ENCODE measurements at regions not wholly inside any gene's neighbourhood (a gene's known extent, or its start where the extent isn't known, plus 50 kb on each side); places are given as distances from the start of the nearest gene placed in this dataset.
"Not testable (repeated sequence)": the region's sequence is repeated elsewhere in the genome, so short reads cannot be mapped to it uniquely, and the experiment has no call there.

- ATAC-seq = no peak
- Mint-ChIP-seq H3K36me3 (ENCODE audit: insufficient read depth) (peaks cover 11% of the 10 kb centered on the region), H3K9me3 (no peaks in the 10 kb centered on the region), H3K27me3 (ENCODE audit: low read depth) (no peaks in the 10 kb centered on the region), H3K4me1 (ENCODE audit: low read depth) (peaks cover 20% of the 10 kb centered on the region), H3K4me3 (no peak overlapping the region)
- DNase-seq = no peak
Measured at GRCh38 chr6:131427434-131428058, 145.5 kb upstream of the ARG1 start.

DNA sequence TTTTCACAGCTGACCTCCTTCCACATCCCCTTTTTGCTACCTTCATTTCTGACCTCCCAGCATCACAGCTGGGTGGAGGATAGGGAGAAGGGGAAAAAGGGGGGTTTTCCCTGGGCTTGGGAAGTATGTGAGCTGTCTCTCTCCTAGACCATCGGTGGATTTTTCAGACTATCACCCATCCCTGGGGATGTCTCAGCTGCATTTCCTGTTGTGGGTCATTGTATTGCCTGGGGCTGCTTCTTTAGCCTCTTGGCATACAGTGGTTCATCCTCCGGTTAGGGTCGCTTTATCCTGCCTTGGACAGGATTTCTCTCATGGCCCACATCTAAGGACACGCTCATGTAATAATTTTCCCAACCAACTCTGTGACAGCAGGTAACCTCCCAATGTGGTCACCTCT lies 142.5 kb upstream of the ARG1 start:
- Mint-ChIP-seq H3K4me1 (ENCODE audit: low read depth) (peaks cover 23% of the 10 kb centered on the region), H3K27me3 (ENCODE audit: low read depth) (no peaks in the 10 kb centered on the region), H3K9me3 (peaks cover 15% of the 10 kb centered on the region), H3K4me3 (no peak overlapping the region), H3K36me3 (ENCODE audit: insufficient read depth) (peaks cover 29% of the 10 kb centered on the region)
- DNase-seq (no peak), ATAC-seq (no peak)

DNA sequence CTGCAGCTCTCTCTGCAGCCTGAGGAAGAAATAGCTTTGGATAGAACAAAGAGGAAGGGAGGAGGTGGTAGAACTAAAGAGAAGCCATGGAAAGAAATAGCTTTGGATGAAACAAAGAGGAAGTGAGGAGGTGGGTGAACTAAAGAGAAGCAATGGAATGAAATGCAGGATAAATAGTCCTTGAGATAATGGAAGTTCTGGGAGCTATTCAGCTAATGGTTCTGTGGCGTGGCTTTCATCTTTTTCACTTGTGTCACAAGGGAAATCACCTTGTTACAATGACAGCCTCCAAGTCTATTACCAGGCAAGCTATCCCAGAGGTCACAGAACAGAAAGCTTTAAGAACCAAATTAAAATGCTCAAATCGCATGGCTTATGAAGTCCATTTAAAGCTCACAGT lies 141.3 kb upstream of the ARG1 start:
- ATAC-seq (no peak), DNase-seq (no peak)
- Mint-ChIP-seq H3K4me1 (ENCODE audit: low read depth) (peaks cover 24% of the 10 kb centered on the region), H3K27me3 (ENCODE audit: low read depth) (no peaks in the 10 kb centered on the region), H3K9me3 (peaks cover 26% of the 10 kb centered on the region), H3K36me3 (ENCODE audit: insufficient read depth) (peaks cover 38% of the 10 kb centered on the region), H3K4me3 (no peak overlapping the region)

DNA sequence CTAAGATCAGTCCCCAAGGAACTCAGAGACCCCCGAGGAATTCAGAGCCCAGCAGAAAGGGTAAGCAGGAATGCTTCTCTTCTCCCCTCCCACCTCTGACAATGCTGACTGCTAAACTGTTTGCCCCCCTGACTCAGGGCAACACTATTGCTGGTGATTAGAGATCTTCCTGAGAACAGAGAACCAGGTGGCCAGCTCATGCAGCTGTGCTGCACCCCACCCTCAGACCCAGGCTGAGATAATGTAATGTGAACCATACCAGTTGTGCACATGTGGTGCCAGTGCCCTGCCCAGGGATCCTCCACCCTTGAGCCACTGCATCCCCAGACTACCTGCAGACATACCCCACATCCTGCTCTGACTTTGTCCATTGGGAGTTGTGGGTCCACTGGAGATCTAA lies 139.1 kb upstream of the ARG1 start:
- ATAC-seq (no peak), DNase-seq (no peak)
- H3K4me3 Mint-ChIP-seq = no peak overlapping the region
- H3K27me3 Mint-ChIP-seq (ENCODE audit: low read depth) = no peaks in the 10 kb centered on the region
- H3K36me3 Mint-ChIP-seq (ENCODE audit: insufficient read depth) = peaks cover 50% of the 10 kb centered on the region
- peaks cover 33% of the 10 kb centered on the region for H3K9me3 Mint-ChIP-seq
- peaks cover 34% of the 10 kb centered on the region for H3K4me1 Mint-ChIP-seq (ENCODE audit: low read depth)

DNA sequence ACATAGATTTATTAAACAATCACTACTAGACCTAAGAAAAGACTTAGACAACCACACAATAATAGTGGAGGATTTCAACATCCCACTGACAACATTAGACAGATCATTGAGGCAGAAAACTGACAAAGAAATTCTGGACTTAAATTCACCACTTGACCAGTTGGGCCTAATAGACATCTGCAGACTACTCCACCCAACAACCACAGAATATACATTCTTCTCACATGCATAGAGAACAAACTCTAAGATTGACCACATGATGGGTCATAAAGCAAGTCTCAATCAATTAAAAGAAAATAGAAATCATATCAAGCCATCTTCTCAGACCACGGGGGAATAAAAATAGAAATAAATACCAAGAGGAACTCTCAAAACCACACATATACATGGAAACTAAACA lies 136.7 kb upstream of the ARG1 start:
- no peak for DNase-seq
- Mint-ChIP-seq H3K9me3 (peaks cover 33% of the 10 kb centered on the region), H3K36me3 (ENCODE audit: insufficient read depth) (peaks cover 48% of the 10 kb centered on the region), H3K4me1 (ENCODE audit: low read depth) (peaks cover 42% of the 10 kb centered on the region), H3K4me3 (no peak overlapping the region), H3K27me3 (ENCODE audit: low read depth) (no peaks in the 10 kb centered on the region)
- no peak for ATAC-seq

- DNase-seq = no peak
- Mint-ChIP-seq H3K36me3 (ENCODE audit: insufficient read depth) (peaks cover 9% of the 10 kb centered on the region), H3K4me1 (ENCODE audit: low read depth) (peaks cover 52% of the 10 kb centered on the region), H3K9me3 (no peaks in the 10 kb centered on the region), H3K4me3 (peak overlapping the region; percentile 87), H3K27me3 (ENCODE audit: low read depth) (no peaks in the 10 kb centered on the region)
- peak; percentile 41 to 64 for ATAC-seq
Measured at GRCh38 chr6:131443014-131443413, 130.0 kb upstream of the ARG1 start.

DNA sequence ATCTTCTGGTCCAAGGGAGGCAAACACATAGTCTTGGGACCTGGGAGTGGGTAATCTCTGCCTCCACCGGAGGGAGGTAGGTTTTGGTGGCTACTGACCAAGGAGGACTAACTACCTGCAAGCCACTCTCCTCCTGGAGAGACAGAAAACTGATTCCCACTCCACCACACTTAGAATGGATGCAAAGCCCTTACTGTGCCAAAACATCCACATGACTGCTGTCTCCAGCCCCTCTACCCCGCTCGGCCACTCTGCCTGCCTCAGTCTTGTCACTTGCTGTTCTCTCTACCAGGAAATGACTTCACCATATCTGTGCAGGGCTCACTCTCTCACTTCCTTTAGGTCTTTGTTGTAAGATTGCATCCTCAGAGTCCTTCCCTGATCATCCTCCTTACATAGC lies 129.5 kb upstream of the ARG1 start:
- Mint-ChIP-seq H3K4me3 (peak overlapping the region; percentile 87), H3K27me3 (ENCODE audit: low read depth) (no peaks in the 10 kb centered on the region), H3K9me3 (no peaks in the 10 kb centered on the region), H3K36me3 (ENCODE audit: insufficient read depth) (peaks cover 7% of the 10 kb centered on the region), H3K4me1 (ENCODE audit: low read depth) (peaks cover 49% of the 10 kb centered on the region)
- peak; percentile 87 to 89 for ATAC-seq
- no peak for DNase-seq

- H3K4me3 Mint-ChIP-seq; H3K9me3 Mint-ChIP-seq; H3K27me3 Mint-ChIP-seq (ENCODE audit: low read depth); H3K36me3 Mint-ChIP-seq (ENCODE audit: insufficient read depth); ATAC-seq; DNase-seq: not testable (repeated sequence)
- H3K4me1 Mint-ChIP-seq (ENCODE audit: low read depth) = peaks cover 43% of the 10 kb centered on the region
Measured at GRCh38 chr6:131445356-131445755, 127.7 kb upstream of the ARG1 start.

DNA sequence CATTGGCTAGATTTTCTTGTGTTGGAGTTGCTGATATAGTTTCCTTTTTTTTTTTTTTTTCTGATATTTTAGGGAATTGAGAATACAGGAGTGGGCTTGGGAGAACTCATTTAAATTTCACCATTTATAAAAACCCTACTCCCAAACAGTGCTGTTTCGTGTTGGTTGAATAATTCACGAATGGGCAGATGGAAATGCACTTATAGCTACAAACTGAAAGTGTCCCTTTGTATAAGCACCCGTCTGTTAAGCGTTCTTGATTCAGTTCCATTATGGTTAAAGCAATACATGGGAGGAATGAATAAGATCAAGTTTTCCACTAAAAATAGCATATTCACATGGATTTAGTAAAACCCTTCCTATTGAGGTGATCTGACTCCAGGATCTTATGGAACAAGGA lies 122.2 kb upstream of the ARG1 start:
- no peak for ATAC-seq
- Mint-ChIP-seq H3K36me3 (ENCODE audit: insufficient read depth) (no peaks in the 10 kb centered on the region), H3K27me3 (ENCODE audit: low read depth) (peaks cover 3% of the 10 kb centered on the region), H3K4me1 (ENCODE audit: low read depth) (peaks cover 24% of the 10 kb centered on the region), H3K4me3 (peak overlapping the region; percentile 7), H3K9me3 (no peaks in the 10 kb centered on the region)
- DNase-seq = no peak

GRCh38 chr6:131451321-131452144 lies 121.5 kb upstream of the ARG1 start:
- Mint-ChIP-seq H3K9me3 (no peaks in the 10 kb centered on the region), H3K27me3 (ENCODE audit: low read depth) (peaks cover 3% of the 10 kb centered on the region), H3K4me3 (peak overlapping the region; percentile 7), H3K36me3 (ENCODE audit: insufficient read depth) (no peaks in the 10 kb centered on the region), H3K4me1 (ENCODE audit: low read depth) (peaks cover 24% of the 10 kb centered on the region)
- ATAC-seq (peak; percentile 91 to 95), DNase-seq (no peak)

GRCh38 chr6:131453803-131454202 lies 119.2 kb upstream of the ARG1 start:
- Mint-ChIP-seq H3K4me1 (ENCODE audit: low read depth) (peaks cover 20% of the 10 kb centered on the region), H3K9me3 (no peaks in the 10 kb centered on the region), H3K27me3 (ENCODE audit: low read depth) (peaks cover 3% of the 10 kb centered on the region), H3K36me3 (ENCODE audit: insufficient read depth) (no peaks in the 10 kb centered on the region), H3K4me3 (no peak overlapping the region)
- ATAC-seq = no peak
- no peak for DNase-seq

- Mint-ChIP-seq H3K4me3 (no peak overlapping the region), H3K36me3 (ENCODE audit: insufficient read depth) (no peaks in the 10 kb centered on the region), H3K4me1 (ENCODE audit: low read depth) (peaks cover 12% of the 10 kb centered on the region), H3K9me3 (no peaks in the 10 kb centered on the region), H3K27me3 (ENCODE audit: low read depth) (peaks cover 3% of the 10 kb centered on the region)
- ATAC-seq = no peak
- DNase-seq = no peak
Measured at GRCh38 chr6:131456565-131456964, 116.5 kb upstream of the ARG1 start.

- Mint-ChIP-seq H3K4me1 (ENCODE audit: low read depth) (peaks cover 6% of the 10 kb centered on the region), H3K27me3 (ENCODE audit: low read depth) (peaks cover 3% of the 10 kb centered on the region), H3K36me3 (ENCODE audit: insufficient read depth) (no peaks in the 10 kb centered on the region), H3K4me3 (no peak overlapping the region), H3K9me3 (no peaks in the 10 kb centered on the region)
- DNase-seq = no peak
- no peak for ATAC-seq
Measured at GRCh38 chr6:131459005-131459404, 114.0 kb upstream of the ARG1 start.

DNA sequence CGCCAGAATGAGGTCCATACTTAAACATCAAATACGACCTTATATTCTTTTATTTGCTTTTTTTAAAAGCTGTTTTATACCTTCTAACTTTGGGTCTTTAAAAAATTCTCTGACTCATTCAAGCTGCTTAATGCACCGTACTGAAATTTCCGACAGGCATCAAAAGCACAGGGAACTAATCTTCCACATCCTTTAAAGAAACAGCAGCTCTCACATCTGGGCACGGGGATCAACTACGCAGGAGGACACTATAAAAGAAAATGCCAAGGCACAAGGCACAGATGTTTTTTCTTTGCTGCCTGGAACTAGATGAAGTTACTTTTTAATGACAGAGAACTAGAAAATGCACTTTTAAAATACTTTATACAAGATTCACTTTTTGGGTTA lies 112.4 kb upstream of the ARG1 start:
- ATAC-seq (no peak), DNase-seq (no peak)
- Mint-ChIP-seq H3K4me3 (no peak overlapping the region), H3K36me3 (ENCODE audit: insufficient read depth) (no peaks in the 10 kb centered on the region), H3K9me3 (no peaks in the 10 kb centered on the region), H3K4me1 (ENCODE audit: low read depth) (peaks cover 6% of the 10 kb centered on the region), H3K27me3 (ENCODE audit: low read depth) (no peaks in the 10 kb centered on the region)

DNA sequence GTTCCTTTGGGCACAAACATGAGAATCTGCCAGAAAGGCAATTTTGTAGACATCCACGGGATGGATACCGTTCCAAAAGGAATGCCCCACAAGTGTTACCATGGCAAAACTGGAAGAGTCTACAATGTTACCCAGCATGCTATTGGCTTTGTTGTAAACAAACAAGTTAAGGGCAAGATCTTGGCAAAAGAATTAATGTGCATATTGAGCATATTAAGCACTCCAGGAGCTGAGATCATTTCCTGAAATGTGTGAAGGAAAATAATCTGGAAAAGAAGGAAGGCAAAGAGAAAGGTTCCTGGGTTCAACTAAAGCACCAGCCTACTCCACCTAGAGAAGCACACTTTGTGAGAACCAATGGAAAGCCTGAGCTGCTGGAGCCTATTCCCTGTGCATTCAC lies 103.9 kb upstream of the ARG1 start:
- Mint-ChIP-seq H3K36me3 (ENCODE audit: insufficient read depth) (no peaks in the 10 kb centered on the region), H3K9me3 (peaks cover 4% of the 10 kb centered on the region), H3K27me3 (ENCODE audit: low read depth) (no peaks in the 10 kb centered on the region), H3K4me3 (no peak overlapping the region), H3K4me1 (ENCODE audit: low read depth) (no peaks in the 10 kb centered on the region)
- DNase-seq (no peak), ATAC-seq (no peak)
